ENCODE measurements at regions not wholly inside any gene's neighbourhood (a gene's known extent, or its start where the extent isn't known, plus 50 kb on each side); places are given as distances from the start of the nearest gene placed in this dataset.

DNA sequence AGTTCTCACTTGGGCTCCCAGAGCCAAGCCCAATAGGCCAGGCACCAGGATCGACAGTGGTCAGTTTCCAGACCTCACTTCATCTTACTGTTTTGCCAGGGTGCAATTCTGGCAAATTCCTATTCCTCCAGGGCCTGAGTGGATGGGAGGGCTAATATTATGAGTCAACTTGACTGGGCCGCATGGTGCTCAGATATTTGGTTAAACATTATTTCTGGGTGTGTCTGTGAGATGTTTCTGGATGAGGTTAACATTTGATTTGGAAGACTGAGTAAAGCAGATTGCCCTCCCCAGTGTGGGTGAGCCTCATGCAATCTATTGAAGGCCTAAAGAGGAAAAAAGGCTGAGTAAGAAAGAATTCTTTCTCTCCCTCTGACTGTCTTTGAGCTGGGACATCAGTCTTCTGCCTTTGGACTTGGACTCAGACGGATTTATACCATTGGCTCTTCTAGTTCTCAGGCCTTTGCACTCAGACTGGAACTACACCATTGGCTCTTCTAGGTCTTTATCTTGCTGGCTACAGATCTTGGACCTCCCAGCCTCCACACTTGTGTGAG lies 132.9 kb upstream of the ZBED5 start:
- ChIA-PET CTCF (no interaction called here), RAD21 (ENCODE audit: low non-redundant PET in 1 of 2, low total read pairs in 2 of 2, uncharacterized antibody in 2 of 2, unreplicated experiment in 2 of 2) (no interaction called here), POLR2A (no interaction called here)
- Histone ChIP-seq H2AFZ (ENCODE audit: low read depth, low read length, poor library complexity, severe bottlenecking) (no peak overlapping the region), H3K4me1 (ENCODE audit: control insufficient read depth in 1 of 2, insufficient read depth in 2 of 2, low read length in 2 of 2) (peaks cover 0 to 5% of the 10 kb centered on the region in 2 experiments; a peak in 1 of 4 replicates), H3K27me3 (ENCODE audit: insufficient read depth, low read length) (no peaks in the 10 kb centered on the region), H3K9me3 (ENCODE audit: control insufficient read depth in 1 of 2, insufficient read depth in 1 of 2, low read depth in 1 of 2, low read length in 2 of 2) (no peaks in the 10 kb centered on the region), H3K79me2 (ENCODE audit: insufficient read depth, low read length) (no peaks in the 10 kb centered on the region), H4K20me1 (ENCODE audit: insufficient read depth) (no peaks in the 10 kb centered on the region), H3K9me2 (ENCODE audit: insufficient read depth) (no peaks in the 10 kb centered on the region), H3K4me2 (ENCODE audit: low read length) (no peak overlapping the region), H3K4me3 (replicated peaks in 1 of 2; ENCODE audit: low read depth in 1 of 2, low read length in 2 of 2) (no peak overlapping the region), H3K36me3 (ENCODE audit: control insufficient read depth in 1 of 2, insufficient read depth in 2 of 2, low read length in 2 of 2) (no peaks in the 10 kb centered on the region), H3K27ac (ENCODE audit: low read depth, low read length) (no peak overlapping the region), H3K9ac (ENCODE audit: low read length) (no peak overlapping the region)
- no peak for DNase-seq (ENCODE audit: low read depth, low spot score)
- no peak for ATAC-seq
- no peak for TF ChIP-seq FOSL1 (IDR thresholded peaks at IDR 0.05; ENCODE audit: low read depth)
- TF ChIP-seq ZNF274 (IDR thresholded peaks at IDR 0.05; ENCODE audit: low read depth, low read length): no peak
- TF ChIP-seq CBX3 (IDR thresholded peaks at IDR 0.05; ENCODE audit: low read depth): no peak
- no peak for TF ChIP-seq CEBPB (IDR thresholded peaks at IDR 0.05; ENCODE audit: low read depth)
- TF ChIP-seq EZH2 (IDR thresholded peaks at IDR 0.05): no peak
- no TSS peak for BruUV-seq (replicated peaks)
- intact Hi-C loops (cut with micrococcal nuclease): no loop called here

DNA sequence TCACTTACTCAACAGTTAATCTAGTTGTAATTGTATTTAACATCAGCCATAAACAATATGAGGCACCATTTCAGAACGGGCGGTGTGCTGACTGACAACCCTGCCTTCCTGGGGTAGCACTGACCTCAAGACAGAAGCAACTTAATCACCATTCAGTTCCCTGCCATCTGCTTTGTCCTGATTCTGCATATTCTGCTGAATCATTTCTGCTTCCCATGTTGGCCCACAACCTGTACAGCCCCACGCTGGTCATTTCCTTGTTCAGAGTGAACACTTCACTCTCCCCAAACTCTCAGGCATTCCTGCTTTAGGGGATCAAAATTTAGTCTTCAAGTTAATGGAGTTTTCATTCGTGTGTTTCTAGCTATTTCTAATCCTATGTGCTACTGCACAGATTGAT lies 132.3 kb upstream of the ZBED5 start:
- TF ChIP-seq, protein P1, sequence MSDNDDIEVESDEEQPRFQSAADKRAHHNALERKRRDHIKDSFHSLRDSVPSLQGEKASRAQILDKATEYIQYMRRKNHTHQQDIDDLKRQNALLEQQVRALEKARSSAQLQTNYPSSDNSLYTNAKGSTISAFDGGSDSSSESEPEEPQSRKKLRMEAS (IDR thresholded peaks at IDR 0.05): no peak
- TF ChIP-seq YY1 (IDR thresholded peaks at IDR 0.05; ENCODE audit: extremely low read depth, insufficient replicate concordance, low read depth, low read length) (no peak), ELF1 (IDR thresholded peaks at IDR 0.05; ENCODE audit: borderline replicate concordance, low read depth) (no peak), FOSL1 (IDR thresholded peaks at IDR 0.05; ENCODE audit: low read depth) (no peak), EZH2phosphoT487 (IDR thresholded peaks at IDR 0.05; ENCODE audit: borderline replicate concordance) (no peak), EGR1 (IDR thresholded peaks at IDR 0.05; ENCODE audit: low read depth) (no peak), EZH2 (IDR thresholded peaks at IDR 0.05) (no peak)
- TF ChIP-seq, protein P2, sequence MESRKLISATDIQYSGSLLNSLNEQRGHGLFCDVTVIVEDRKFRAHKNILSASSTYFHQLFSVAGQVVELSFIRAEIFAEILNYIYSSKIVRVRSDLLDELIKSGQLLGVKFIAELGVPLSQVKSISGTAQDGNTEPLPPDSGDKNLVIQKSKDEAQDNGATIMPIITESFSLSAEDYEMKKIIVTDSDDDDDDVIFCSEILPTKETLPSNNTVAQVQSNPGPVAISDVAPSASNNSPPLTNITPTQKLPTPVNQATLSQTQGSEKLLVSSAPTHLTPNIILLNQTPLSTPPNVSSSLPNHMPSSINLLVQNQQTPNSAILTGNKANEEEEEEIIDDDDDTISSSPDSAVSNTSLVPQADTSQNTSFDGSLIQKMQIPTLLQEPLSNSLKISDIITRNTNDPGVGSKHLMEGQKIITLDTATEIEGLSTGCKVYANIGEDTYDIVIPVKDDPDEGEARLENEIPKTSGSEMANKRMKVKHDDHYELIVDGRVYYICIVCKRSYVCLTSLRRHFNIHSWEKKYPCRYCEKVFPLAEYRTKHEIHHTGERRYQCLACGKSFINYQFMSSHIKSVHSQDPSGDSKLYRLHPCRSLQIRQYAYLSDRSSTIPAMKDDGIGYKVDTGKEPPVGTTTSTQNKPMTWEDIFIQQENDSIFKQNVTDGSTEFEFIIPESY (IDR thresholded peaks at IDR 0.05; ENCODE audit: extremely low read depth, insufficient replicate concordance, low read length): no peak
- TF ChIP-seq, protein P3, sequence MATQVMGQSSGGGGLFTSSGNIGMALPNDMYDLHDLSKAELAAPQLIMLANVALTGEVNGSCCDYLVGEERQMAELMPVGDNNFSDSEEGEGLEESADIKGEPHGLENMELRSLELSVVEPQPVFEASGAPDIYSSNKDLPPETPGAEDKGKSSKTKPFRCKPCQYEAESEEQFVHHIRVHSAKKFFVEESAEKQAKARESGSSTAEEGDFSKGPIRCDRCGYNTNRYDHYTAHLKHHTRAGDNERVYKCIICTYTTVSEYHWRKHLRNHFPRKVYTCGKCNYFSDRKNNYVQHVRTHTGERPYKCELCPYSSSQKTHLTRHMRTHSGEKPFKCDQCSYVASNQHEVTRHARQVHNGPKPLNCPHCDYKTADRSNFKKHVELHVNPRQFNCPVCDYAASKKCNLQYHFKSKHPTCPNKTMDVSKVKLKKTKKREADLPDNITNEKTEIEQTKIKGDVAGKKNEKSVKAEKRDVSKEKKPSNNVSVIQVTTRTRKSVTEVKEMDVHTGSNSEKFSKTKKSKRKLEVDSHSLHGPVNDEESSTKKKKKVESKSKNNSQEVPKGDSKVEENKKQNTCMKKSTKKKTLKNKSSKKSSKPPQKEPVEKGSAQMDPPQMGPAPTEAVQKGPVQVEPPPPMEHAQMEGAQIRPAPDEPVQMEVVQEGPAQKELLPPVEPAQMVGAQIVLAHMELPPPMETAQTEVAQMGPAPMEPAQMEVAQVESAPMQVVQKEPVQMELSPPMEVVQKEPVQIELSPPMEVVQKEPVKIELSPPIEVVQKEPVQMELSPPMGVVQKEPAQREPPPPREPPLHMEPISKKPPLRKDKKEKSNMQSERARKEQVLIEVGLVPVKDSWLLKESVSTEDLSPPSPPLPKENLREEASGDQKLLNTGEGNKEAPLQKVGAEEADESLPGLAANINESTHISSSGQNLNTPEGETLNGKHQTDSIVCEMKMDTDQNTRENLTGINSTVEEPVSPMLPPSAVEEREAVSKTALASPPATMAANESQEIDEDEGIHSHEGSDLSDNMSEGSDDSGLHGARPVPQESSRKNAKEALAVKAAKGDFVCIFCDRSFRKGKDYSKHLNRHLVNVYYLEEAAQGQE (IDR thresholded peaks at IDR 0.05; ENCODE audit: low read depth): no peak
- intact Hi-C loops (cut with micrococcal nuclease): no loop called here
- H4K20me1 ChIP-seq (ENCODE audit: insufficient read depth): no peaks in the 10 kb centered on the region
- DNase-seq (ENCODE audit: low read depth, low spot score) (no peak), ATAC-seq (no peak)
- POLR2A ChIA-PET: no interaction called here
- CTCF ChIA-PET: no interaction called here
- H3K79me2 ChIP-seq (ENCODE audit: insufficient read depth, low read length): no peaks in the 10 kb centered on the region
- H3K9ac ChIP-seq (ENCODE audit: low read length): no peak overlapping the region
- H3K9me2 ChIP-seq (ENCODE audit: insufficient read depth): no peaks in the 10 kb centered on the region
- RAD21 ChIA-PET (ENCODE audit: low non-redundant PET in 1 of 2, low total read pairs in 2 of 2, uncharacterized antibody in 2 of 2, unreplicated experiment in 2 of 2): no interaction called here
- H3K36me3 ChIP-seq (ENCODE audit: control insufficient read depth in 1 of 2, insufficient read depth in 2 of 2, low read length in 2 of 2): no peaks in the 10 kb centered on the region
- BruUV-seq (replicated peaks): no TSS peak
- no peak overlapping the region for H3K4me3 ChIP-seq (replicated peaks in 1 of 2; ENCODE audit: low read depth in 1 of 2, low read length in 2 of 2)
- H3K27ac ChIP-seq (ENCODE audit: low read depth, low read length): no peak overlapping the region
- no peak overlapping the region for H2AFZ ChIP-seq (ENCODE audit: low read depth, low read length, poor library complexity, severe bottlenecking)
- no peaks in the 10 kb centered on the region for H3K27me3 ChIP-seq (ENCODE audit: insufficient read depth, low read length)
- H3K9me3 ChIP-seq (ENCODE audit: control insufficient read depth in 1 of 2, insufficient read depth in 1 of 2, low read depth in 1 of 2, low read length in 2 of 2): no peaks in the 10 kb centered on the region
- H3K4me2 ChIP-seq (ENCODE audit: low read length): no peak overlapping the region
- peaks cover 0 to 5% of the 10 kb centered on the region in 2 experiments; a peak in 1 of 4 replicates for H3K4me1 ChIP-seq (ENCODE audit: control insufficient read depth in 1 of 2, insufficient read depth in 2 of 2, low read length in 2 of 2)

Measured in HCT116 (cell line).